ENCODE measurements at regions not wholly inside any gene's neighbourhood (a gene's known extent, or its start where the extent isn't known, plus 50 kb on each side); places are given as distances from the start of the nearest gene placed in this dataset.

DNA sequence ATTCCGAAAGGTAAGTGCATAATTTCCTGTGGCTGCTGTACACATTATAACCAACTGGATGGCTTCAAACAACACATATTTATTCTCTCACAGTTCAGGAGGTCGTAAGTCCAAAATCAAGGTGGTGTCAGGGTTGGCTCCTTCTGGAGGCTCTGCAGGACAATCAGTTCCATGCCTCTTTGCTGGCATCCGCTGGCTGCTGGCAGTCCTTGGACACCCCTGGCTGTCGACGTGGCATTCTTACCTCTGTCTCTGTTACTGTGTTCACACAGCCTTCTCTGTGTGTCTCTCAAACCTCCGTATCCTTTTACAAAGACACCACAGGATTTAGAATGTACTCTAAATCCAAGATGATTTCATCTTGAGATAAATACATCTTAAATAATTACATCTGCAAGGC is 398.8 kb upstream of the ATP10A start:
- TF ChIP-seq SIN3A (IDR thresholded peaks at IDR 0.05; ENCODE audit: borderline replicate concordance, insufficient read depth, low read length) (no peak), FOXP2 (optimal IDR thresholded peaks at IDR 0.05; ENCODE audit: borderline replicate concordance, extremely low read depth, extremely low read length, insufficient read depth) (no peak), POLR2AphosphoS5 (IDR thresholded peaks at IDR 0.05; ENCODE audit: low read depth, low read length) (no peak), TAF1 (IDR thresholded peaks at IDR 0.05; ENCODE audit: borderline replicate concordance, insufficient read depth, low read length) (no peak)
- TF ChIP-seq, protein P1, sequence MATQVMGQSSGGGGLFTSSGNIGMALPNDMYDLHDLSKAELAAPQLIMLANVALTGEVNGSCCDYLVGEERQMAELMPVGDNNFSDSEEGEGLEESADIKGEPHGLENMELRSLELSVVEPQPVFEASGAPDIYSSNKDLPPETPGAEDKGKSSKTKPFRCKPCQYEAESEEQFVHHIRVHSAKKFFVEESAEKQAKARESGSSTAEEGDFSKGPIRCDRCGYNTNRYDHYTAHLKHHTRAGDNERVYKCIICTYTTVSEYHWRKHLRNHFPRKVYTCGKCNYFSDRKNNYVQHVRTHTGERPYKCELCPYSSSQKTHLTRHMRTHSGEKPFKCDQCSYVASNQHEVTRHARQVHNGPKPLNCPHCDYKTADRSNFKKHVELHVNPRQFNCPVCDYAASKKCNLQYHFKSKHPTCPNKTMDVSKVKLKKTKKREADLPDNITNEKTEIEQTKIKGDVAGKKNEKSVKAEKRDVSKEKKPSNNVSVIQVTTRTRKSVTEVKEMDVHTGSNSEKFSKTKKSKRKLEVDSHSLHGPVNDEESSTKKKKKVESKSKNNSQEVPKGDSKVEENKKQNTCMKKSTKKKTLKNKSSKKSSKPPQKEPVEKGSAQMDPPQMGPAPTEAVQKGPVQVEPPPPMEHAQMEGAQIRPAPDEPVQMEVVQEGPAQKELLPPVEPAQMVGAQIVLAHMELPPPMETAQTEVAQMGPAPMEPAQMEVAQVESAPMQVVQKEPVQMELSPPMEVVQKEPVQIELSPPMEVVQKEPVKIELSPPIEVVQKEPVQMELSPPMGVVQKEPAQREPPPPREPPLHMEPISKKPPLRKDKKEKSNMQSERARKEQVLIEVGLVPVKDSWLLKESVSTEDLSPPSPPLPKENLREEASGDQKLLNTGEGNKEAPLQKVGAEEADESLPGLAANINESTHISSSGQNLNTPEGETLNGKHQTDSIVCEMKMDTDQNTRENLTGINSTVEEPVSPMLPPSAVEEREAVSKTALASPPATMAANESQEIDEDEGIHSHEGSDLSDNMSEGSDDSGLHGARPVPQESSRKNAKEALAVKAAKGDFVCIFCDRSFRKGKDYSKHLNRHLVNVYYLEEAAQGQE (IDR thresholded peaks at IDR 0.05; ENCODE audit: insufficient read depth in 1 of 2, low read depth in 2 of 2, low read length in 2 of 2) = no peak

DNA sequence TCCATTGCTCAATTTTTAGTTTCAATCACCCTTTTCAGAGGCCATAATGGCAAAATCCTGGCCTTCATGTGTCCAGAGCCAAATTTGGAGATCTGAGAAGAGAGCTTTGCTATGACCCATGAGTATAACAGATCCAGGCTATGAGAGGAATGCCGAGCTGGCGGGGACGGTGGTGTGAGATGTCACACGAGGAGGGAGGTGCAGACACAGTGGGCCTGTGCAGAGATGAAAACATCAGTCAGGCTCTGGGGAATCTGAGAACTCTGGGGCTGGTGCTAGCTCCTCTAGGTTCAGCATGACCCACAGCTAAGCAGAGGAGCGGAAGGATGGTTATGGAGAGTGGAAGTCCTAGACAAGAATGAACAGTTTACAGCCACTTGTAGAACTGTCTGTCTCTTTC is 398.3 kb upstream of the ATP10A start:
- TF ChIP-seq TAF1 (IDR thresholded peaks at IDR 0.05; ENCODE audit: borderline replicate concordance, insufficient read depth, low read length) (no peak), POLR2AphosphoS5 (IDR thresholded peaks at IDR 0.05; ENCODE audit: low read depth, low read length) (no peak), FOXP2 (optimal IDR thresholded peaks at IDR 0.05; ENCODE audit: borderline replicate concordance, extremely low read depth, extremely low read length, insufficient read depth) (no peak), SIN3A (IDR thresholded peaks at IDR 0.05; ENCODE audit: borderline replicate concordance, insufficient read depth, low read length) (no peak)
- TF ChIP-seq, protein P1 (IDR thresholded peaks at IDR 0.05; ENCODE audit: insufficient read depth in 1 of 2, low read depth in 2 of 2, low read length in 2 of 2) = no peak

DNA sequence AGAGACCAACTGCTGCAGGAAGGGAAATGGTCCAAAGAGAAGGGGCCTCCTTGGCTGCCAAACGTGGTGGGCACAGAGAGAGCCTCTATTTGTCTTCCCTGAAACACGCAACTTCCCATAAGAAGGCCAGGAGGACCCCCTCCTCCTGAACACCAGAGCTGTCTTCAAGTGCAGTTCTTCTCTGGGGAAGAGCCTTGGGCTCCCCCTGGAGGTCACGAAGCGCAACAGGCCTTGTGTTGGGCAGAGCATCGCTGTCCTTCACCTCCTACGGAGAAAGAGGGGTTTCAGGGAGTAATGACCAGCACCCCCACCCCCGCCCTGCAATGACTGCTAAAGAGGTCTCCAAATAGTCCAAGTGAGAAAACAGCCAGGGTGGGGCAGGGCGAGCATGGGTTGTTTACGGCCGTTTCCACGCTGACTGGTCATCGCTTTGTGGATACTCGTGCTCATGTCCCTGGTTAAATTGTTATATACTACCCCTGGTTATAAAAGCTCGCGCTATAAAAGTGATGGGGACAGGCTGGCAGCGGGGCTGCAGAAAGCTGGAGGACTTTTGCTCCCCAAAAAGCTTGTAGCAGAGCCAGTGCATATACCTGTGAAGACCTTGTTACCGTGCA is 397.5 kb upstream of the ATP10A start:
- TF ChIP-seq, protein P1 (IDR thresholded peaks at IDR 0.05; ENCODE audit: insufficient read depth in 1 of 2, low read depth in 2 of 2, low read length in 2 of 2) = no peak
- TF ChIP-seq POLR2AphosphoS5 (IDR thresholded peaks at IDR 0.05; ENCODE audit: low read depth, low read length) (no peak), FOXP2 (optimal IDR thresholded peaks at IDR 0.05; ENCODE audit: borderline replicate concordance, extremely low read depth, extremely low read length, insufficient read depth) (no peak), TAF1 (IDR thresholded peaks at IDR 0.05; ENCODE audit: borderline replicate concordance, insufficient read depth, low read length) (no peak), SIN3A (IDR thresholded peaks at IDR 0.05; ENCODE audit: borderline replicate concordance, insufficient read depth, low read length) (no peak)

DNA sequence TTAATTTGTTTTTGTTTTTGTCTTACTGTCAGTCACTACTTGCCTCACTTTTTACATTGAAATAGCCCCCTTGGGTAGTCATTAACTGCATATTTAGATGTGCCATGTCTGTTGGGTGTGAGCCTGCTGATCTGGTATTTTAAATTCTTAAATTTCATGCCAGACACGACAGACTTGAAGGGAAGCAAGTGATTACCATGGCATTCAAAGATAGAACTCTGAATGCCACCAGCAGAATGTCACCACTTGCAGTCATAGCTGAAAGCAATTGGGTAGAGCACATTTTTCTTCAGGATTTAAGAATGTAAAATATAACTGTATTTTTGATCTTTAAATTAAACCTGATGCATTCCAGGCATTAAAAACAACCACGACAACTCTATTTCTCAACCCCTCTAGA is 396.5 kb upstream of the ATP10A start:
- TF ChIP-seq TAF1 (IDR thresholded peaks at IDR 0.05; ENCODE audit: borderline replicate concordance, insufficient read depth, low read length) (no peak), POLR2AphosphoS5 (IDR thresholded peaks at IDR 0.05; ENCODE audit: low read depth, low read length) (no peak), SIN3A (IDR thresholded peaks at IDR 0.05; ENCODE audit: borderline replicate concordance, insufficient read depth, low read length) (no peak), FOXP2 (optimal IDR thresholded peaks at IDR 0.05; ENCODE audit: borderline replicate concordance, extremely low read depth, extremely low read length, insufficient read depth) (no peak)
- TF ChIP-seq, protein P1 (IDR thresholded peaks at IDR 0.05; ENCODE audit: insufficient read depth in 1 of 2, low read depth in 2 of 2, low read length in 2 of 2) = no peak
